BE2C (cell line): ENCODE measurements at regions not wholly inside any gene's neighbourhood (a gene's known extent, or its start where the extent isn't known, plus 50 kb on each side); places are given as distances from the start of the nearest gene placed in this dataset.

Experiments
- DNase-seq: peaks from one replicate; pipeline ENCODE4 v3.0.0-alpha.2; 2020
- H3K27me3 ChIP-seq: fragments of 250-450 bp; sonication (Bioruptor Pico); 2 replicates; pipeline ENCODE4 v1.5.1; 2020; ENCODE audit warnings: mild to moderate bottlenecking
- H3K36me3 ChIP-seq: fragments of 250-450 bp; sonication (Bioruptor Pico); 2 replicates; pipeline ENCODE4 v1.5.1; 2020; ENCODE audit warnings: mild to moderate bottlenecking
- H3K4me1 ChIP-seq: fragments of 250-450 bp; sonication (Bioruptor Pico); 2 replicates; pipeline ENCODE4 v1.5.1; 2020
- H3K4me3 ChIP-seq: 2 replicates; pipeline ENCODE4 v1.5.1; 2011; ENCODE audit warnings: low read depth, low read length
- H3K9me3 ChIP-seq: fragments of 250-450 bp; sonication (Bioruptor Pico); 2 replicates; pipeline ENCODE4 v1.5.1; 2020
- TF ChIP-seq, protein P1 (sequence below): IDR thresholded peaks from 2 replicates; pipeline ENCODE4 v1.5.1; 2012; ENCODE audit warnings: mild to moderate bottlenecking, low read depth, low read length

DNA sequence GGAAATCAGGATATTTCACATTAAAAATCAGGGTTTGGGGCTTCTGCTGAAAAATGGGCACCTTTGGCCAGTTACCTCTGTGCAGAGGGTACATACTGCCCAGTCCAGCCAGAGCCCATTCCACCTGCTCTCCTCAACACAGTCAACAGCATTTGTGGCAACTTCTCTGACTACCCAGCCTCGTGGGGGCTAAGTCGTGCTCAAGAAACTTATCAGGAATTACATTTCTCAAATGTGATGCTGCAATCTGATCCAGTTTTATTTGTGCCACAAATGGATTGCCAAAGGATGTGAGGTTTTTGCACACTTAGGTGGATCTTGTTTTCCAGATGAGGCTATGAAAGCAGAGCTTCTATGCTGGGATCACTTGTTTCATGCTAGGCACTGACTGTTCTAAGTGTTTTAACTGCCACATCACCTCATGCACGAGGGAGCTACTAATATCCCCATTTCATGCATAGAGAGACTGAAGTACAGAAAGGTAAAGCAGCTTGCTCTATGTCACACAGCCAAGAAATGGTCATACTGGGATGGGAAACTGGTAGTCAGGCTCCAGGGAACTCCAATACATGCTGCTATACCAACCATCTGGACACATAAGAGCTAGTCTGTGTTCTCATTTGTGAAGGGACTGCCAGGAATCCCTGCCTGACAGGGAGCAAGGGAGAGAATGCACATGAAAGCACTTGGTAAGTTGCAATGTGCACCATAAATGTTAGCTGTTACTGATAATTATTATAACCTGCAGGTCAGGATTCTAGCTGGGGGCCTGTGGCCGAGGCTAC is 89.0 kb upstream of the HK2 start:
- no peak for DNase-seq
- no peak overlapping the region for H3K4me3 ChIP-seq
- TF ChIP-seq, protein P1, sequence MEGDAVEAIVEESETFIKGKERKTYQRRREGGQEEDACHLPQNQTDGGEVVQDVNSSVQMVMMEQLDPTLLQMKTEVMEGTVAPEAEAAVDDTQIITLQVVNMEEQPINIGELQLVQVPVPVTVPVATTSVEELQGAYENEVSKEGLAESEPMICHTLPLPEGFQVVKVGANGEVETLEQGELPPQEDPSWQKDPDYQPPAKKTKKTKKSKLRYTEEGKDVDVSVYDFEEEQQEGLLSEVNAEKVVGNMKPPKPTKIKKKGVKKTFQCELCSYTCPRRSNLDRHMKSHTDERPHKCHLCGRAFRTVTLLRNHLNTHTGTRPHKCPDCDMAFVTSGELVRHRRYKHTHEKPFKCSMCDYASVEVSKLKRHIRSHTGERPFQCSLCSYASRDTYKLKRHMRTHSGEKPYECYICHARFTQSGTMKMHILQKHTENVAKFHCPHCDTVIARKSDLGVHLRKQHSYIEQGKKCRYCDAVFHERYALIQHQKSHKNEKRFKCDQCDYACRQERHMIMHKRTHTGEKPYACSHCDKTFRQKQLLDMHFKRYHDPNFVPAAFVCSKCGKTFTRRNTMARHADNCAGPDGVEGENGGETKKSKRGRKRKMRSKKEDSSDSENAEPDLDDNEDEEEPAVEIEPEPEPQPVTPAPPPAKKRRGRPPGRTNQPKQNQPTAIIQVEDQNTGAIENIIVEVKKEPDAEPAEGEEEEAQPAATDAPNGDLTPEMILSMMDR, result no peak
- H3K9me3 ChIP-seq, result no peaks in the 10 kb centered on the region
- H3K27me3 ChIP-seq, result no peaks in the 10 kb centered on the region
- H3K4me1 ChIP-seq, result peaks cover 12% of the 10 kb centered on the region
- no peaks in the 10 kb centered on the region for H3K36me3 ChIP-seq

DNA sequence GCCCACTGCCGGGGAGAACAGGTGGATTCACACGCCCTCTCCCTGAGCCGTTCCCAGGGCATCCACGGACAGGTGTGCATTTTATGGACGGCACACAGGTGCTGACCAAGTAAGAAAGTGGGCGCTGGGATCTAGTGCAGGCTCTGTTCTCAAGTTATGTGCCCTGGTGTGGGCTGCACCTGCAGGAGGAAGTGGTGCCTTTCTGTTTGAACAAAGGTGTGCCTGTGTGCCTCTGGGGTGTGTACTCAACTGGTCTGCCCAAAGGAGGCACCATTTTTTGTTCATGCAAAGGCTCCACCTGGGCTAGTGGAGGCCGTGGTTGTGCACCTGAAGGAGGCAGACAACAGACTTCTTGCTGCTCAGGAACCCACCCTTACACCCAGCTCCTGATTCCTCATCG is 88.2 kb upstream of the HK2 start:
- no peak for DNase-seq
- H3K9me3 ChIP-seq, result no peaks in the 10 kb centered on the region
- peaks cover 7% of the 10 kb centered on the region for H3K4me1 ChIP-seq
- no peaks in the 10 kb centered on the region for H3K36me3 ChIP-seq
- TF ChIP-seq, protein P1, result no peak
- no peak overlapping the region for H3K4me3 ChIP-seq
- no peaks in the 10 kb centered on the region for H3K27me3 ChIP-seq

DNA sequence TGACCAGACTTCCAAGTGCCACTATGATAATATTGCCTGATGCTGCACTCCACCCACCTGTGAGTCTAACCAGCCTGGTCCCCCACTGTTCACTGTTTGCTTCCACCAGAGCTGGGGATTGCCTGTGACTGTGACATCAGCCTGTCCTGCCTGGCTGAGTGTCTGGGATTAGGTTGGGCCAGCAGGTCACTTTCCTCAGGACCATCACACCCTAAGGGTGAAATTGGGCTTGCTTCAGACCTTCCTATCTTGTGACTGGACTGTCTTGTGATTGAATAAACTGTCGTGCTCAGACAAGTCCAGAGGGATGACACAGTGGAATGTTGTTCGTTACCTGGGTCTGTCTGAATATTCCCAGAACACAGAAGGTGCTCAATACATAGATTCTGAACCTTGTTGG is 87.4 kb upstream of the HK2 start:
- Histone ChIP-seq H3K4me1 (no peaks in the 10 kb centered on the region; the same call in 1 of the 2 replicates), H3K9me3 (no peaks in the 10 kb centered on the region), H3K36me3 (no peaks in the 10 kb centered on the region), H3K4me3 (no peak overlapping the region), H3K27me3 (no peaks in the 10 kb centered on the region)
- TF ChIP-seq, protein P1, result no peak
- DNase-seq, result no peak

DNA sequence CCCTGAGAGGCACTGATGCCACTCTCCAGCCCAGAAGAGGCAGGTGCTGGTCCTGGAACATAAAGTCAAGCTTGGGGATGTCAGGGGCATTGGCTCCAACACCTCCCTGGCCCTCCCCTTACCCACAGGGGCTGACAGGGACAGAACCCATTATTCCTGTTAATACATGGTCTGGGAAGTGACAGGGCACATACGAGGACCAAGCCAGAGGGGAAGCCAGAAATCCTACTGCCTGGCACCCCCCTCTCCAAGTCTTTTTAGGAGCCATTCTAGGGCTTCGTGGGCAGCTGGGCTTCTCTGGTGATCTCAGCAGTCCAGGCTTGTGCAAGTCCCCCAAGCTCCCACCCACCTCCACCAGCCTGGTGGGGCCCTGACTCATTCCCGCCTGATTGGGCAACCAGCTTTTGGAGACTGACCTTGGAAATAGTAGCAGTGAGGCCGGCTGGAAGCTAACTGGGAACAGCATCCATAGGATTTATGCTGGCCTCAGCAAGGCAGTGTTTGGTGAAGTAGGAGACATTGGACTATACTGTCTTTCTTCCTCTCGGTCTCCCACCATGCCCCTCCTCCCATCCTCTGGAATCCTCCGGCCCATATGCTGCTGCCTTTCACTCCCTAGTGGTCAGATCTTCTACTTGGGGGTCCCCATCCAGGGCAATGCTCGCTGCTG is 86.4 kb upstream of the HK2 start:
- DNase-seq, result no peak
- Histone ChIP-seq H3K4me3 (no peak overlapping the region), H3K36me3 (no peaks in the 10 kb centered on the region), H3K27me3 (no peaks in the 10 kb centered on the region), H3K4me1 (no peaks in the 10 kb centered on the region), H3K9me3 (no peaks in the 10 kb centered on the region)
- TF ChIP-seq, protein P1, result no peak

DNA sequence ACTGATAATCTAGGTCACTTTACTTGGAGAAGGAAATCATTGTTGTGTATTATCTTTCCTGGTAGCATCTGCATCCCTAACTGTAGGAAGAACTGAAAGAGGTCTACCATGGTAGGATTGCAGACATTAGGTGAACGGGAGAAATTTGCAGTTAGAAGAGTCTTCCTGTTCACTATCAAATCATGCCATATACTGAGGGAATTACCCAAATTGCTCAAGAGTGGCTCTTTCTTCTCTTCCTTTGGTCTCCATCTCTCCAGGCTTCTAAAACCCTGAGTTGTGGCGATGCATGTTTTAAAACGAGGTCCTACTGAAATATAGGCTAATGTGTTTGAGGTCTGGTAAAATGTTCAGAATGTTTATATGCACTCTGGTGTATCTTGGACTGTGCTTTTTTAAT is 85.3 kb upstream of the HK2 start:
- Histone ChIP-seq H3K36me3 (no peaks in the 10 kb centered on the region), H3K4me3 (no peak overlapping the region), H3K4me1 (no peaks in the 10 kb centered on the region), H3K27me3 (no peaks in the 10 kb centered on the region), H3K9me3 (no peaks in the 10 kb centered on the region)
- TF ChIP-seq, protein P1, result no peak
- DNase-seq, result no peak

DNA sequence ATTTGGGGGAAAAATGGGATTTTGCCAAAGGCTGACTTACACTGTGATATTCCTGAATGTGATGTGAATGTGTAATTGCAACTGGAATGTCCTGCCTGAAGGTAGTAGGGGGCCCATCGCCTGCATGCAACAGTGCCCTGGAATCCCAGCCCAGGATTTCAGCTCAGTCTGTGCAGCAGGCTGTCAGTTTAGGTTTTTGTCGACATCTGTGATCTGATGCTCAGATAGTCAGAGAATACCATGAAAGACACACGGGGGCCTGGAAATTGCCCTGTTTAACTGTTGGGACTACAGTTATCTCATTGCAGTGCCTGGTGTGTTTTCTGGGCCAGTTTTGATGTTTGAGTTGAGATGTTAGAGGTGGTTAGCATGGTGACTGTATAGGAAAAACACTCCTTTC is 84.5 kb upstream of the HK2 start:
- Histone ChIP-seq H3K27me3 (no peaks in the 10 kb centered on the region), H3K9me3 (no peaks in the 10 kb centered on the region), H3K4me1 (no peaks in the 10 kb centered on the region), H3K36me3 (no peaks in the 10 kb centered on the region), H3K4me3 (no peak overlapping the region)
- TF ChIP-seq, protein P1, result no peak
- no peak for DNase-seq
